GM23338 (cell line): ENCODE measurements at regions not wholly inside any gene's neighbourhood (a gene's known extent, or its start where the extent isn't known, plus 50 kb on each side); places are given as distances from the start of the nearest gene placed in this dataset.

ENCODE experiments used
- ATAC-seq: fragments of 200-7000 bp; cut with Tn5 transposase; 3 replicates; pipeline ENCODE4 v1.9.1; 2020
- DNase-seq: peaks from one replicate; pipeline ENCODE4 v3.0.0-alpha.2; 2015; ENCODE audit warnings: low spot score
- H2AFZ ChIP-seq: fragments of 200-600 bp; sonication (generic); 2 replicates; pipeline ENCODE4 v1.8.0; 2016; ENCODE audit warnings: antibody characterized with exemption, mild to moderate bottlenecking, moderate library complexity
- H3F3A ChIP-seq: fragments of 200-600 bp; sonication (generic); replicated peaks from 2 replicates; pipeline ENCODE4 v1.8.0; 2017; ENCODE audit warnings: antibody characterized with exemption, mixed run types, low read depth
- H3K27ac ChIP-seq: fragments of 200-600 bp; sonication (generic); 2 replicates; pipeline ENCODE4 v1.6.1; 2016; ENCODE audit warnings: low read depth
- H3K27me3 ChIP-seq: fragments of 200-600 bp; sonication (generic); 2 replicates; pipeline ENCODE4 v1.8.0; 2016; ENCODE audit warnings: mild to moderate bottlenecking, mixed run types, moderate library complexity; ENCODE audit not compliant: insufficient read depth
- H3K36me3 ChIP-seq: fragments of 200-600 bp; sonication (generic); 2 replicates; pipeline ENCODE4 v1.8.0; 2016; ENCODE audit warnings: mild to moderate bottlenecking; ENCODE audit not compliant: insufficient read depth
- H3K4me1 ChIP-seq: fragments of 200-600 bp; sonication (generic); 2 replicates; pipeline ENCODE4 v1.8.0; 2016; ENCODE audit warnings: mild to moderate bottlenecking, moderate library complexity; ENCODE audit not compliant: insufficient read depth
- H3K4me2 ChIP-seq: fragments of 200-600 bp; sonication (generic); 2 replicates; pipeline ENCODE4 v1.7.1; 2017; ENCODE audit warnings: mixed run types
- H3K4me3 ChIP-seq: fragments of 200-600 bp; sonication (generic); 2 replicates; pipeline ENCODE4 v1.6.1; 2016; ENCODE audit warnings: mixed run types
- H3K79me2 ChIP-seq: fragments of 200-600 bp; sonication (generic); replicated peaks from 2 replicates; pipeline ENCODE4 v1.8.0; 2017; ENCODE audit warnings: mild to moderate bottlenecking; ENCODE audit not compliant: insufficient read depth
- H3K9me2 ChIP-seq: fragments of 200-600 bp; sonication (generic); 2 replicates; pipeline ENCODE4 v1.8.0; 2017; ENCODE audit not compliant: insufficient read depth
- H4K20me1 ChIP-seq: fragments of 200-600 bp; sonication (generic); replicated peaks from 2 replicates; pipeline ENCODE4 v1.8.0; 2017; ENCODE audit warnings: mild to moderate bottlenecking; ENCODE audit not compliant: insufficient read depth
- H3K27ac Mint-ChIP-seq: 2 replicates; pipeline ENCODE4 v1.8.0; 2020; ENCODE audit warnings: inconsistent platforms, mild to moderate bottlenecking, moderate library complexity, mixed read lengths
- H3K27me3 Mint-ChIP-seq: 3 replicates; pipeline ENCODE4 v1.8.0; 2022; ENCODE audit warnings: low read depth, mild to moderate bottlenecking, moderate library complexity, mixed read lengths, inconsistent platforms; ENCODE audit not compliant: insufficient read depth, poor library complexity
- H3K36me3 Mint-ChIP-seq: 3 replicates; pipeline ENCODE4 v1.8.0; 2021; ENCODE audit warnings: low read depth, mild to moderate bottlenecking, inconsistent platforms, moderate library complexity, mixed read lengths
- H3K4me1 Mint-ChIP-seq: 3 replicates; pipeline ENCODE4 v1.8.0; 2020; ENCODE audit warnings: mild to moderate bottlenecking, inconsistent platforms, mixed read lengths
- H3K4me3 Mint-ChIP-seq: 3 replicates; pipeline ENCODE4 v1.8.0; 2021; ENCODE audit warnings: moderate library complexity, mild to moderate bottlenecking, inconsistent platforms, mixed read lengths
- H3K9me3 Mint-ChIP-seq: 3 replicates; pipeline ENCODE4 v1.8.0; 2020; ENCODE audit warnings: moderate library complexity, mild to moderate bottlenecking, inconsistent platforms, mixed read lengths
- CREB1 ChIP-seq: fragments of 250-450 bp; sonication (Bioruptor Pico); IDR thresholded peaks from 2 replicates; pipeline ENCODE4 v1.5.0; 2020; ENCODE audit warnings: low read depth, mild to moderate bottlenecking, moderate library complexity
- CTCF ChIP-seq, 2 experiments: fragments of 200-600 bp in 1 of 2; sonication (generic) in 1 of 2; conservative IDR thresholded peaks; 2 replicates each; pipeline versions ENCODE4 v1.5.1 to v1.6.1; 2016 to 2017; ENCODE audit warnings: antibody characterized with exemption in 2 of 2, low read depth in 2 of 2, mild to moderate bottlenecking in 2 of 2, moderate library complexity in 1 of 2
- ETS1 ChIP-seq: IDR thresholded peaks from 2 replicates; pipeline ENCODE4 v1.6.1; 2016; ENCODE audit warnings: antibody characterized with exemption
- EZH2phosphoT487 ChIP-seq: fragments of 200-600 bp; sonication (generic); IDR thresholded peaks from one replicate; pipeline ENCODE4 v1.8.1; 2018; ENCODE audit warnings: antibody characterized with exemption; ENCODE audit not compliant: unreplicated experiment
- JUNB ChIP-seq: IDR thresholded peaks from one replicate; pipeline ENCODE4 v1.6.1; 2016; ENCODE audit warnings: antibody characterized with exemption; ENCODE audit not compliant: unreplicated experiment
- NANOG ChIP-seq: IDR thresholded peaks from 2 replicates; pipeline ENCODE4 v1.6.1; 2016; ENCODE audit warnings: antibody characterized with exemption, borderline replicate concordance
- POLR2AphosphoS5 ChIP-seq: IDR thresholded peaks from 2 replicates; pipeline ENCODE4 v1.6.1; 2016; ENCODE audit warnings: antibody characterized with exemption, low read depth
- STAT1 ChIP-seq: IDR thresholded peaks from one replicate; pipeline ENCODE4 v1.6.1; 2016; ENCODE audit warnings: antibody characterized with exemption; ENCODE audit not compliant: unreplicated experiment
- ZNF114 ChIP-seq: fragments of 250-450 bp; sonication (Bioruptor Pico); IDR thresholded peaks from 2 replicates; pipeline ENCODE4 v1.5.0; 2020; ENCODE audit warnings: mild to moderate bottlenecking, moderate library complexity
- ZNF331 ChIP-seq: fragments of 250-450 bp; sonication (Bioruptor Pico); IDR thresholded peaks from 2 replicates; pipeline ENCODE4 v1.5.0; 2020; ENCODE audit warnings: low read depth, mild to moderate bottlenecking, moderate library complexity
- TF ChIP-seq, protein P1 (sequence below): fragments of 250-450 bp; sonication (Bioruptor Pico); IDR thresholded peaks from 2 replicates; pipeline ENCODE4 v1.5.0; 2020; ENCODE audit warnings: mild to moderate bottlenecking, moderate library complexity

DNA sequence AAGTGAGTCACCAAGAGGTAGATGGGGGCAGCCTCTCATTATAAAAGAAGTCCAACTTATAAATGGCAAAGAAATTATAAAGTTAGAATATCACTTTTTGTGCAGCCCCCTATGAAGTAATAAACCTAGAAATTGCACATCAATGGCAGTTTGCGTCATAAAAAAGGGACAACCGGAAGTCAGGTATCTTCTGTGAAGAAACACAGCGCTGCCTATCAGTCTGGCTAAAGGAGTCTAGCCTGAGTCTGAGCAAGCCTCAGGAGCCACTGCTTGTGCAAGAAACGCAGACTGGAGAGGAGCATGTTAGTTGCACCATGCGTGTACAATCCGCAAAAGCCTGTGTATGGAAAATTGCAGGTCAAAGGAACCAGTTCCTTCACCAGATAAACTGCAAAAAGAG lies 178.4 kb downstream of the ARRDC4 start (continued):
- TF ChIP-seq JUNB (no peak), NANOG (no peak), POLR2AphosphoS5 (no peak), ETS1 (no peak), EZH2phosphoT487 (no peak), ZNF331 (CRISPR knock-in tag) (no peak), ZNF114 (CRISPR knock-in tag) (no peak)
- TF ChIP-seq, protein P1, sequence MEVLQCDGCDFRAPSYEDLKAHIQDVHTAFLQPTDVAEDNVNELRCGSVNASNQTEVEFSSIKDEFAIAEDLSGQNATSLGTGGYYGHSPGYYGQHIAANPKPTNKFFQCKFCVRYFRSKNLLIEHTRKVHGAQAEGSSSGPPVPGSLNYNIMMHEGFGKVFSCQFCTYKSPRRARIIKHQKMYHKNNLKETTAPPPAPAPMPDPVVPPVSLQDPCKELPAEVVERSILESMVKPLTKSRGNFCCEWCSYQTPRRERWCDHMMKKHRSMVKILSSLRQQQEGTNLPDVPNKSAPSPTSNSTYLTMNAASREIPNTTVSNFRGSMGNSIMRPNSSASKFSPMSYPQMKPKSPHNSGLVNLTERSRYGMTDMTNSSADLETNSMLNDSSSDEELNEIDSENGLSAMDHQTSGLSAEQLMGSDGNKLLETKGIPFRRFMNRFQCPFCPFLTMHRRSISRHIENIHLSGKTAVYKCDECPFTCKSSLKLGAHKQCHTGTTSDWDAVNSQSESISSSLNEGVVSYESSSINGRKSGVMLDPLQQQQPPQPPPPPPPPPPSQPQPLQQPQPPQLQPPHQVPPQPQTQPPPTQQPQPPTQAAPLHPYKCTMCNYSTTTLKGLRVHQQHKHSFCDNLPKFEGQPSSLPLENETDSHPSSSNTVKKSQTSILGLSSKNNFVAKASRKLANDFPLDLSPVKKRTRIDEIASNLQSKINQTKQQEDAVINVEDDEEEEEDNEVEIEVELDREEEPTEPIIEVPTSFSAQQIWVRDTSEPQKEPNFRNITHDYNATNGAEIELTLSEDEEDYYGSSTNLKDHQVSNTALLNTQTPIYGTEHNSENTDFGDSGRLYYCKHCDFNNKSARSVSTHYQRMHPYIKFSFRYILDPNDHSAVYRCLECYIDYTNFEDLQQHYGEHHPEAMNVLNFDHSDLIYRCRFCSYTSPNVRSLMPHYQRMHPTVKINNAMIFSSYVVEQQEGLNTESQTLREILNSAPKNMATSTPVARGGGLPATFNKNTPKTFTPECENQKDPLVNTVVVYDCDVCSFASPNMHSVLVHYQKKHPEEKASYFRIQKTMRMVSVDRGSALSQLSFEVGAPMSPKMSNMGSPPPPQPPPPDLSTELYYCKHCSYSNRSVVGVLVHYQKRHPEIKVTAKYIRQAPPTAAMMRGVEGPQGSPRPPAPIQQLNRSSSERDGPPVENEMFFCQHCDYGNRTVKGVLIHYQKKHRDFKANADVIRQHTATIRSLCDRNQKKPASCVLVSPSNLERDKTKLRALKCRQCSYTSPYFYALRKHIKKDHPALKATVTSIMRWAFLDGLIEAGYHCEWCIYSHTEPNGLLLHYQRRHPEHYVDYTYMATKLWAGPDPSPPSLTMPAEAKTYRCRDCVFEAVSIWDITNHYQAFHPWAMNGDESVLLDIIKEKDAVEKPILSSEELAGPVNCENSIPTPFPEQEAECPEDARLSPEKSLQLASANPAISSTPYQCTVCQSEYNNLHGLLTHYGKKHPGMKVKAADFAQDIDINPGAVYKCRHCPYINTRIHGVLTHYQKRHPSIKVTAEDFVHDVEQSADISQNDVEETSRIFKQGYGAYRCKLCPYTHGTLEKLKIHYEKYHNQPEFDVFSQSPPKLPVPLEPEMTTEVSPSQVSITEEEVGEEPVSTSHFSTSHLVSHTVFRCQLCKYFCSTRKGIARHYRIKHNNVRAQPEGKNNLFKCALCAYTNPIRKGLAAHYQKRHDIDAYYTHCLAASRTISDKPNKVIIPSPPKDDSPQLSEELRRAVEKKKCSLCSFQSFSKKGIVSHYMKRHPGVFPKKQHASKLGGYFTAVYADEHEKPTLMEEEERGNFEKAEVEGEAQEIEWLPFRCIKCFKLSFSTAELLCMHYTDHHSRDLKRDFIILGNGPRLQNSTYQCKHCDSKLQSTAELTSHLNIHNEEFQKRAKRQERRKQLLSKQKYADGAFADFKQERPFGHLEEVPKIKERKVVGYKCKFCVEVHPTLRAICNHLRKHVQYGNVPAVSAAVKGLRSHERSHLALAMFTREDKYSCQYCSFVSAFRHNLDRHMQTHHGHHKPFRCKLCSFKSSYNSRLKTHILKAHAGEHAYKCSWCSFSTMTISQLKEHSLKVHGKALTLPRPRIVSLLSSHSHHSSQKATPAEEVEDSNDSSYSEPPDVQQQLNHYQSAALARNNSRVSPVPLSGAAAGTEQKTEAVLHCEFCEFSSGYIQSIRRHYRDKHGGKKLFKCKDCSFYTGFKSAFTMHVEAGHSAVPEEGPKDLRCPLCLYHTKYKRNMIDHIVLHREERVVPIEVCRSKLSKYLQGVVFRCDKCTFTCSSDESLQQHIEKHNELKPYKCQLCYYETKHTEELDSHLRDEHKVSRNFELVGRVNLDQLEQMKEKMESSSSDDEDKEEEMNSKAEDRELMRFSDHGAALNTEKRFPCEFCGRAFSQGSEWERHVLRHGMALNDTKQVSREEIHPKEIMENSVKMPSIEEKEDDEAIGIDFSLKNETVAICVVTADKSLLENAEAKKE (CRISPR knock-in tag) = no peak

- Mint-ChIP-seq H3K9me3 (no peaks in the 10 kb centered on the region), H3K4me1 (peaks cover 5% of the 10 kb centered on the region; the same call in 1 of the 3 replicates), H3K4me3 (no peak overlapping the region), H3K36me3 (no peaks in the 10 kb centered on the region), H3K27me3 (peaks cover 3% of the 10 kb centered on the region), H3K27ac (no peak overlapping the region)
- DNase-seq = no peak
- Histone ChIP-seq H3K27me3 (no peaks in the 10 kb centered on the region), H2AFZ (no peak overlapping the region), H3K36me3 (no peaks in the 10 kb centered on the region), H3K4me2 (no peak overlapping the region), H3K4me1 (no peaks in the 10 kb centered on the region), H3F3A (no peaks in the 10 kb centered on the region), H3K4me3 (no peak overlapping the region), H3K27ac (no peak overlapping the region), H4K20me1 (no peaks in the 10 kb centered on the region), H3K9me2 (0 out of 2 replicates have a peak, but pooled peaks cover 3% of the 10 kb centered on the region), H3K79me2 (no peaks in the 10 kb centered on the region)
- no peak for TF ChIP-seq CREB1 (CRISPR knock-in tag)
- no peak for TF ChIP-seq STAT1
- no peak for TF ChIP-seq CTCF (conservative IDR thresholded peaks at IDR 0.05; ENCODE audit: low read depth in 2 of 2)
- ATAC-seq = no peak
These were observed 178.8 kb downstream of the ARRDC4 start for GRCh38 chr15:98139337-98139736.
